ENCODE measurements at regions not wholly inside any gene's neighbourhood (a gene's known extent, or its start where the extent isn't known, plus 50 kb on each side); places are given as distances from the start of the nearest gene placed in this dataset.
A peak's percentile ranks its signal among the peaks of the same experiment; 100 is the strongest.

DNA sequence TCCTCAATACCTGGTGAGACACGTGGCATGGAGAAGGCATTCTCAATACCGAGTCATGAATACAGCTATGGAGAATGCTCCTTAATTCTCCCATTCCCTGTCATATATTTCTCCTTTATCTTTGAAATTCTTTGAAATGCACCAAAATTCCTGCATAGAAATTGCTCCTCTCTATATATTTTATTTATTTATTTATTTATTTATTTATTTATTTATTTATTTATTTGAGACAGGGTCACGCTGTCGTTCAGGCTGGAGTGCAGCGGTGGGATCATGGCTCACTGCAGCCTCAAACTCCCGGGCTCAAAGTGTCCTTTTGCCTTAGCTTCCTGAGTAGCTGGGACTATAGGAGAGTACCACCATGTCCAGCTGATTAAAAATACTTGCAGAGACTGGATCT, 190.3 kb upstream of the MAF start:
- DNase-seq (ENCODE audit: low spot score): no peak

DNA sequence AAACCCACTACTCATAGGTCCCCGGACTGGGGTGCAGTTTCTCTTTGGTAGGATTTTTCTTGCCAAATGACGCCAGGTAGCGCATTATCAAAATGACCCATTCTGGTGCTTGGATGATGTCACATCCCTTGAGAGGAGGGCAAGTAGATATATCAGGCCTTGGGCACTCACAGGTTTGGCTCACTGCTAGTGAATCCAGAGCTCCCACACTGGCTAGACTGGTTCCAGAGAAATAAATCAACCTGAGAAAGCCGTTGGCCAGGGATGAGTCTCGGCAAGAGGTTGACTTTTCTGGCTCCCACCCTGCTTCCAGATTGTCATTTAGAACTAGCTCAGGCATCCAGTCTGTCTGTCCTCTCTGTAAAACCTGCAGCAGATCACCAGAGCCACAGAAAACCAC, 188.4 kb upstream of the MAF start:
- no peak for DNase-seq (ENCODE audit: low spot score)

GRCh38 chr16:79786389-79786788, 185.9 kb upstream of the MAF start:
- no peak for DNase-seq (ENCODE audit: low spot score)

DNA sequence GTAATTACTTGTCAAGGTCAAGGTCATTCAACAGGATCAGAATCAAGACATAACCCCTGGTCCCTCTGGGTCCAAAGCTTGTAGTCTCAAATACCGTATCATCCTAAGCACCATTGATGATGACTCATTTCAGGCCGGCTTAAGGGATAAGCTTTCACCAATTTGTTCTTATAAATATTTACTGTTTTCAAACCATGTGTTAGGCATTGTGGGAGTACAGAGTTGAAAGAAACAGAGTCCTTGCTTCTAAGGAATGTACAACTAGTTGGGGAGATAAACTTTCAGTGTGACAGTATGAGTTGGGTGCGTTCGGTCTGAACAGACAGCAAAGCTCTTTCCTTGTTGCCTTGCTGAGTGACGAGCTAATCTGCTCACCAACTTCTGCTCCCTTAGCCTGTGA, 183.5 kb upstream of the MAF start:
- no peak for DNase-seq (ENCODE audit: low spot score)

DNA sequence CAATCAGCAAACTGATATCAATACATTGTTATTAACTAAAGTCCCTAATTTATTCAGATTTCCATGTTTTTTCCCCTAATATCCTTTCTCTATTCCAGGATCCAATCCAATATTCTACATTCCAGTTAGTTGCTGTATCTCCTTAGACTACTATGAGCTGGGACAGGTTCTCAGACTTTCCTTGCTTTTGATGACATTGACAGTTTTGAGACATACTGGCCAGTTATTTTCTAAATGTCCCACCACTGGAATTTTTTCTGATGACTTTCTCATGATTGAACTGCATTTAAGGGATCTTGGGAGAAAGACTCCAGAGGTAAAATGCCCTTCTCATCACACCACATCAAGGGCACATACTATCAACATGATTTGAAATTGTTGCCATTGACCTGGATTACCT, 177.1 kb upstream of the MAF start:
- DNase-seq (ENCODE audit: low spot score): no peak

GRCh38 chr16:79776243-79776847, 175.8 kb upstream of the MAF start:
- no peak for DNase-seq (ENCODE audit: low spot score)

DNA sequence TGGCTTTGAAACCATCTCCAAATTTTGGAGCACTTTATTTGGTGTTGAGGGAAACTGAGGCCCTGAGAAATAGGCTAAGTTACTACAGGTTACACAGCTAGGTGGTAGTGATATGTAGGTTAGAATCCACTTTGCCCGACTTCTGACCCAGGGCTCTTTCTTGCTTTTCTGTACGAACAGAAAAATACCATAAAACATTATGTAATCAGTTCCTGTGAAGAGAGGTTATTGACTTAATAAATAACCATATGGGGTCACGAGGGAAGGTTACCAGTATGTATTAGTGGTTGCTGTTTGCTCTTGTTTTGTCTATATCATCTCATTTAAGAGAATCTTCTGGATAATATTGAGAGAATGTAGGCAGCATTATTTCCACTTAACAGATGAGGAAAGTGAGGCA, 172.2 kb upstream of the MAF start:
- no peak for DNase-seq (ENCODE audit: low spot score)

DNA sequence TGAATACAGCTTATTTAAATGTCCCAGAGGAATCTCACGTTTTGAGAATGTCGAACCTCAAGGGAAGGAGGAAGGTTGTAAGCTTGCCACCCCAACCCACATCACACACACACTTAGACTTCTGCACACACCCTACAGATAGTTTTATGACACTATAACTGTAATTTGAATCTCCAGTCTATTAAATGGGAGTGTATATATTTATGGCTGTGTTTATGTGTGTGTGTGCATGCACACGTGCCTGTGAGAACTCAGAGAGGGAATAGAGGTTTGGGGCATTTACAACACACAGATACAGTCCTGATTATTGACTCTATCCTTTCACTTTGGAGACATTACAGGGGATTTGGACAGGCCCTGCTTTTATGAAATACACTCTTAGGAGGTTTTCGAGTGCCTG, 171.5 kb upstream of the MAF start:
- DNase-seq (ENCODE audit: low spot score): no peak

DNA sequence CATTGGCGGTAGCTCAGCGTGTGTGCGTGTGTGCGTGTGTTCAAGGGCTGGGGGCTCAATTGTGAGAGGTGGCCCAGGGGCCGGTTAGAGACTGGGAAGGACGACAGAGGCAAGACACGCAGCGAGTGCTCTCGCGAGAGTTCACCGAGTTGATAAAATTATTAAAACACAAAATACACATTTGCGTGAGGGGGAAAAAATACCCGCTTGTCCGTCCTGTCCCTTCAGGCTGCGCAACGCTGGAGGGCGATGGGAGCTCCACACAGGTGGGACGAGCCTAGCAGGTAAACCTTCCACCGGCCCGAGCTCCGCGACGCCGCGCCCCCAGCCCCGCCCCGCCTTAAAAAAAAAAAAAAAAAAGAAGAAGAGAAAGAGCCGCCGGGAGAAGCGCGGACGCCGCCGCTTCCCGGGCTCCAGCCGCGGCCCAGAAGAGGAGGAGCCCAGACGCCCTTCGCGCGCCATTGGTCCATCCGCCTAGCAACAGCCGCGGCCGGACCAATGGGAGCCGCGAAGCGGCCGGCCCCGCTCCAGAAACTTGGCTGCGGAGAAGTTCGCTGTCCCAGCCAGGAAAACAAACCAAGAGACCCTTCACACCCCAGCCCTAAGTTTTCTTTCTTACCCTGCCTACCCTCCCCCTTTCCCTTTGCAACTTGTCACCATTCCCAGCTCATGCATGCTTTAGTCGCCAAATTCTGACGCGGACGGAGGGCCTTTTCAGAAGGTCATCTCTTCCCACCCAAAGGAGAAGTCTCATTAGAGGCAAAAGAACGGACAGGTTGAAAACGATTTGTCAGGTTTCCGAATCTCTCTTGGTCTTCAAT, 169.9 kb upstream of the MAF start:
- peak; percentile 61 for DNase-seq (ENCODE audit: low spot score)

GRCh38 chr16:79769928-79770243, 169.3 kb upstream of the MAF start:
- DNase-seq (ENCODE audit: low spot score): no peak

GRCh38 chr16:79769270-79769927, 168.9 kb upstream of the MAF start:
- DNase-seq (ENCODE audit: low spot score): no peak

DNA sequence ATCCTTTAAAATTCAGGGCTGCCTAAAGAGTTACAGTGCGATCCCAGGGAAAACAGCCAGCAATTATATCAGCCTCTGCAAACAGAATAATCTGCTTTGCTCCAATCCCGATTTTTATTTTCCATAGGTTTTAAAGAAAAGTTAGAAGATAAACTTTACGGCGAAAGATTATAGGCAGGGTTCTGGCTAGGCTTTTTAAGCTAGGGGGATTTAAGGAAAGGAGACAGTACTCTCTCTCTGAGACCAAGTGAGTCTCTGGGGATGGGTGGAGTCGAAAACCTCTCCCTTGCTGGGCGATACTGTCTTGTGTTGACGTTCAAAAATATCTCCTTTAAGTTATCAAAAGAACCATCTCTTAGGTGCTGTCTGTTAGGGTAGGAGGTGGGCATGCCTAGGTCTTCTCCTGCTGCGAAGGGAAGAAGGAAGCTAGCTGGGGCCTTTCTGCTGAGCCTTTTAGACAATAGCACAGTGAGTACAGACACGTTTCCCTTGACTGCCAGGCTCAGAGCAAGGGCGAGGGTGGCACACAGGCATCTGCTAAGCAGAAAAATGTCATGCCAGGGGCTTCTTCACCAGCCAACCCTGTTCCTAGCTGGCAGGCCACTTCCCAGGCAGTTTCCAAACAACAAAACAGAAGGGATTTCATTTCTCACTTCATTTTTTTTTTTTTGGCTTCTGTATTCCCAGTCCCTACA, 167.9 kb upstream of the MAF start:
- DNase-seq (ENCODE audit: low spot score): no peak

GRCh38 chr16:79767421-79768275, 167.1 kb upstream of the MAF start:
- no peak for DNase-seq (ENCODE audit: low spot score)

DNA sequence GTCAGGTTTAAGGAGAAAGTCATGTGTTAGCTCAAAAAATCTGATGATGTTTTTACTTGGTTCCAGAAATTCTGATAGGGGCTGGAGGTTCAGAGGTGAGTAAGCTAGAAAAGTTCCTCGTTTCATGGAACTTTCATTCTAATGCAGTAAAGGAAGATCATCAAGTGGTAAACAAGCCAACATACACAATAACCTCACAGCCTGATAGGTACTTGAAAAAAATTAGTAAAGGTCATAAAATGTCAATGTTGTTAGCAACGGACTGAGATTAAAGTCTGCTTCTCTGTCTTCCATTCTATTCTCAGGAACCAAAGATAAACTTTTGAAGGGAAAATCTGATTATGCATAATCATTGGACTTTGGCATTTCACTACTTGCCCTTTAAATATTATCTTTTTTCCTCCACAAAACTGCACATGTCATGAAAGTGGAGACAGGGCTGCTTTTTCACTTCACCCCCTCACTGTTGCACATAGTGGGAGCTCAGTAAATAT, 165.4 kb upstream of the MAF start:
- no peak for DNase-seq (ENCODE audit: low spot score)

DNA sequence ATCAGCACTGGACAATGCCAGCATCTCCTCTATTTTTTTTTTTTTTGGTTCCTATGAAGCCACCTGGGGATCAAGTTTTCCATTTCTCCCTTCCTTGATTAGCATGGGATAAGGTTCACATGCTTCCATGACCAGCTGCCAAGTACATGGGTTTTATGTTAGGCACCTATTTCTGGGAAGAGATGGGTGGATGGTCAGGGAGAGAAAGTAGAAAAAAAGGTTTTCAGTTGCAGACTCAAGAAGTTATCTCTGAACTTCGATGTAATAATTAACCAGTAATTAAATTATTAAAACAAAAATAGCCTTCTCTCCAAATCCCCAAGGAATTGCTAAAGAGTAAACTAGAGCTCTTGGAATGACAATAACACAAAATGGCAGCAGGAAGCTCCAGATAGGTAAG, 164.9 kb upstream of the MAF start:
- no peak for DNase-seq (ENCODE audit: low spot score)

DNA sequence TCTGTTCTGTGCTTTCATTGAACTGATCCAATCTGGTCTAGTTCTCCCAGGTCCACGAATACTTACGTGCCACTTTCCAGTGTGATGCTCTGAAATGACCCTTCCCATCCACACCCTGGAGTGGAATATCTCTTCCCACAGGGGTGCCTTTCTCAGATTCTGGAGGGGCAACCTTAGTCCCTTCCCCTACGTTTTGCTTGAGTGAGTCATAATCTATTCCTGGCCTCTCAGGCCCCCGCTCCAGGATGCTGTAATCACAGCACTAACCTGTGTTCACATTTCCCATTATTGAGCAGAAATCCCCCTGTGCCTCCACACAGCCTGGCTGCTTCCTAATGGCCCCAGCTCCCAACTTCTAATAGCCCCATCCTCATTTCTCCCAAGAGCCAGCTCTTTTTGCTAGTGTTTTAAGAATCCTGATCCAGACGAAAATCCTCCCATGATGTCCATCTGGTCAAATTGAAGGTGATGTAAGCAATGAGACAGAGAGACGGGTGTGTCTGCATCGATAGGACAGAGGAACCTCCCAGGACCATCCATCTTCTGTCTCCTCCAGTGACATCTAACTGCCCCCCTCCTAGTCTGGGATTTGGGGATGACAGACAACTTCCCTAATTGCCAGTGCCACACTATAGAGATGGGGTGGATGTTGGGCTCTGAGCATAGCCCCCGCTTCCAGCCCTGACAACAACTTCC, 164.0 kb upstream of the MAF start:
- no peak for DNase-seq (ENCODE audit: low spot score)

DNA sequence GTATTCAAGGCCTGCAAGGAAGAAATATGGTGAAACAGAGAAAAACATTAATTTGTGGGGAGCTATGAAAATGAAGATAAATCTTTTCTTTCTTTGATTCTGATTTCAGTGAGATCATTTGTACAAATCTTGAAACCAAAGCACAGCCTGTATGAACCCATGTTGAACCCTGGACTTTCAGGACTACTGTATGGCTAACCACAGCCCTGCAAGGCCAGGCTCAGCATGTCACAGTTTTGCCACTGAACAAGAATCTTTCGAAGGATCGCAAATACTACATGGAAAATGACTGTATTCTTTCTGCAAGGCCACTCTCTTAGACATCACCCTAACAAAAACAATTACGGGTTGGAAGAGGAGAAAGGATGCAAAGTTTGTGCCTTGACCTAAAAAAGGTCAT, 161.7 kb upstream of the MAF start:
- no peak for DNase-seq (ENCODE audit: low spot score)

- no peak for DNase-seq (ENCODE audit: low spot score)
Measured at GRCh38 chr16:79758615-79759346, 158.2 kb upstream of the MAF start.

DNA sequence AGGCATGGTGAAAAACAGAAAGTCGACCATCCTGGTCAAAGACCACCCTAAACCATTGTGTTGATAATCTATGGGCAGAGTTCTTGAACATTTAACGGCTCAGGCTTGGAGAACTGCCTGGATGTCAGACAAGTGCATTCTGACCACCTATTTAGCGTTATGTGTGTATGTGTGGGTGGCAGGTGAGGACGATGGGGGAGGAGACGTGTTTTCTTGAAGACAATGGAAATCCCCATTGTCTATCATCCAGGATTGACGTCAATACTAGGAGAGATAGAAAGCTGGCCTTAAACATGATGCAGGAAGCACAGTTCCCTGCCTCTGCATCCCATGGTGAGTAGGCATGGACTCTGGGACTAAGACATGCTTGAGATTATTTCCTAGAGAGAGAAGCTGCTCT, 157.4 kb upstream of the MAF start:
- no peak for DNase-seq (ENCODE audit: low spot score)

DNA sequence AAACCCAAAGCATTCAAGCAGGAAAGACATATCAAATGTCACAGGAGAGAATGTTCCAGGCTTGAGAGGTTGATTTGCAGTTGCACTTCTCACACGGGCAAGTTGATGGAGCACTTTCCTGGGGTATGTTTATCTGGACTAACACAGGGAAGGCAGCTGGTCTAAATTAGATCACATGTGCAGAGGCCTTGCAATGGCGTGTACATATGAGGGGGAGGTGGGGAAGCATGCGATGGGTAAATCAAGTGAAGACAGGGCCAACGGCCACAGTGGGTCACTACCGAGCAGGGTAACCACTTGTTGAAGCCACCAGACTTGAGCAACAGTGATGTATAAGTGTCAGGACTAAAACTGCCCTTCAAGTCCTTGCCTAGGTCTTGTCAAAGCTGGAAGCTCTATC, 156.6 kb upstream of the MAF start:
- no peak for DNase-seq (ENCODE audit: low spot score)

DNA sequence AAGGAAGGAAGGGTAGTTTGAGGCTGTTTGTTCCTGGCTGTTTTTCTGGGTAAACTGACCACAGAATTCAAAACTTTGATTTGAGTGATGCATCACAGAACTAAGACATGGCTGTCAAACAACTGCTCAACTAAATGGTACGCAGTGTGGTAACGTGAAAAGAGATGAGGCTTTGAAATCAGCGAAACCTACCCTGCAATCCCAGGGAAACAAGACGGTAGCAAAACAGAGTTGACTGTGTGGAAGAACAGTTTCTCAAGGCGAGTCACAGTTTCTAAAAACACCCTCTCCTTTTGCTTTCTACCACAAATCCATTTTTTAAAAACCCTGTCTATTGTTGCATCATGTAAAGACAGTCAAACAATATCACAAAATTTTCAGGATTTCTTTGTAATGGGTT, 156.0 kb upstream of the MAF start:
- no peak for DNase-seq (ENCODE audit: low spot score)
